Activated naive CD4-positive, alpha-beta T cell treated with anti-CD3 and anti-CD28 coated beads, Interleukin-2, amount 10 ng/mL, durations not matched to agents 7 days and 5 days (primary cell): ENCODE measurements at regions not wholly inside any gene's neighbourhood (a gene's known extent, or its start where the extent isn't known, plus 50 kb on each side); places are given as distances from the start of the nearest gene placed in this dataset.

Experiments
- CTCF ChIA-PET: fragments of 350-600 bp; sonication (Branson Sonifier 250); formaldehyde crosslinking; loops from one replicate; lab custom pipeline; 2021; ENCODE audit warnings: antibody characterized with exemption; lab: Charles Lee
- DNase-seq: peaks from one replicate; pipeline ENCODE4 v3.0.0-alpha.2; 2020
- H3K27ac Mint-ChIP-seq: one replicate; pipeline ENCODE4 v1.8.0; 2021; ENCODE audit warnings: mild to moderate bottlenecking, moderate library complexity, mixed read lengths
- H3K27me3 Mint-ChIP-seq: one replicate; pipeline ENCODE4 v1.8.0; 2021; ENCODE audit warnings: mild to moderate bottlenecking, mixed read lengths
- H3K36me3 Mint-ChIP-seq: one replicate; pipeline ENCODE4 v1.8.0; 2021; ENCODE audit warnings: mixed read lengths
- H3K4me1 Mint-ChIP-seq: one replicate; pipeline ENCODE4 v1.8.0; 2021; ENCODE audit warnings: mixed read lengths
- H3K4me3 Mint-ChIP-seq: one replicate; pipeline ENCODE4 v1.8.0; 2021; ENCODE audit warnings: mild to moderate bottlenecking, moderate library complexity, mixed read lengths
- H3K9me3 Mint-ChIP-seq: one replicate; pipeline ENCODE4 v1.8.0; 2021; ENCODE audit warnings: mixed read lengths

GRCh38 chr11:119787074-119787461, 58.1 kb upstream of the NECTIN1 start:
- Mint-ChIP-seq H3K27ac (no peak overlapping the region), H3K27me3 (peaks cover 16% of the 10 kb centered on the region), H3K36me3 (no peaks in the 10 kb centered on the region), H3K9me3 (no peaks in the 10 kb centered on the region), H3K4me1 (no peaks in the 10 kb centered on the region), H3K4me3 (no peak overlapping the region)
- DNase-seq = no peak
- CTCF ChIA-PET = no interaction called here

GRCh38 chr11:119786431-119787073, 57.6 kb upstream of the NECTIN1 start:
- Mint-ChIP-seq H3K27ac (no peak overlapping the region), H3K36me3 (no peaks in the 10 kb centered on the region), H3K4me3 (no peak overlapping the region), H3K9me3 (no peaks in the 10 kb centered on the region), H3K27me3 (peaks cover 20% of the 10 kb centered on the region), H3K4me1 (no peaks in the 10 kb centered on the region)
- CTCF ChIA-PET = no interaction called here
- no peak for DNase-seq

GRCh38 chr11:119785131-119785530, 56.1 kb upstream of the NECTIN1 start:
- no peaks in the 10 kb centered on the region for H3K36me3 Mint-ChIP-seq
- no peak overlapping the region for H3K27ac Mint-ChIP-seq
- DNase-seq = no peak
- H3K9me3 Mint-ChIP-seq = no peaks in the 10 kb centered on the region
- peaks cover 25% of the 10 kb centered on the region for H3K27me3 Mint-ChIP-seq
- H3K4me3 Mint-ChIP-seq = no peak overlapping the region
- no peaks in the 10 kb centered on the region for H3K4me1 Mint-ChIP-seq
- CTCF ChIA-PET = no interaction called here

GRCh38 chr11:119784421-119784820, 55.4 kb upstream of the NECTIN1 start:
- no peaks in the 10 kb centered on the region for H3K36me3 Mint-ChIP-seq
- no peak overlapping the region for H3K27ac Mint-ChIP-seq
- no peaks in the 10 kb centered on the region for H3K9me3 Mint-ChIP-seq
- peaks cover 25% of the 10 kb centered on the region for H3K27me3 Mint-ChIP-seq
- no peaks in the 10 kb centered on the region for H3K4me1 Mint-ChIP-seq
- no peak overlapping the region for H3K4me3 Mint-ChIP-seq
- no peak for DNase-seq
- CTCF ChIA-PET = no interaction called here

- Mint-ChIP-seq H3K27me3 (peaks cover 25% of the 10 kb centered on the region), H3K4me3 (no peak overlapping the region), H3K4me1 (no peaks in the 10 kb centered on the region), H3K36me3 (no peaks in the 10 kb centered on the region), H3K27ac (no peak overlapping the region), H3K9me3 (no peaks in the 10 kb centered on the region)
- CTCF ChIA-PET = no interaction called here
- DNase-seq = no peak
Measured at GRCh38 chr11:119783466-119784400, 54.7 kb upstream of the NECTIN1 start.

GRCh38 chr11:119782739-119783072, 53.7 kb upstream of the NECTIN1 start:
- no peak for DNase-seq
- CTCF ChIA-PET = no interaction called here
- no peak overlapping the region for H3K4me3 Mint-ChIP-seq
- H3K27me3 Mint-ChIP-seq = peaks cover 29% of the 10 kb centered on the region
- H3K36me3 Mint-ChIP-seq = no peaks in the 10 kb centered on the region
- H3K9me3 Mint-ChIP-seq = no peaks in the 10 kb centered on the region
- no peak overlapping the region for H3K27ac Mint-ChIP-seq
- H3K4me1 Mint-ChIP-seq = no peaks in the 10 kb centered on the region

- CTCF ChIA-PET = no interaction called here
- no peaks in the 10 kb centered on the region for H3K36me3 Mint-ChIP-seq
- no peaks in the 10 kb centered on the region for H3K9me3 Mint-ChIP-seq
- DNase-seq = no peak
- H3K4me1 Mint-ChIP-seq = no peaks in the 10 kb centered on the region
- H3K4me3 Mint-ChIP-seq = no peak overlapping the region
- H3K27ac Mint-ChIP-seq = no peak overlapping the region
- peaks cover 29% of the 10 kb centered on the region for H3K27me3 Mint-ChIP-seq
Measured at GRCh38 chr11:119782006-119782738, 53.2 kb upstream of the NECTIN1 start.

GRCh38 chr11:119780222-119780953, 51.4 kb upstream of the NECTIN1 start:
- no peaks in the 10 kb centered on the region for H3K9me3 Mint-ChIP-seq
- H3K27ac Mint-ChIP-seq = no peak overlapping the region
- peaks cover 29% of the 10 kb centered on the region for H3K27me3 Mint-ChIP-seq
- CTCF ChIA-PET = no interaction called here
- no peak for DNase-seq
- no peaks in the 10 kb centered on the region for H3K36me3 Mint-ChIP-seq
- H3K4me3 Mint-ChIP-seq = no peak overlapping the region
- H3K4me1 Mint-ChIP-seq = no peaks in the 10 kb centered on the region

- no peaks in the 10 kb centered on the region for H3K36me3 Mint-ChIP-seq
- CTCF ChIA-PET = no interaction called here
- no peak overlapping the region for H3K27ac Mint-ChIP-seq
- no peak for DNase-seq
- H3K9me3 Mint-ChIP-seq = no peaks in the 10 kb centered on the region
- H3K4me3 Mint-ChIP-seq = no peak overlapping the region
- H3K4me1 Mint-ChIP-seq = no peaks in the 10 kb centered on the region
- peaks cover 26% of the 10 kb centered on the region for H3K27me3 Mint-ChIP-seq
Measured at GRCh38 chr11:119779195-119780071, 50.4 kb upstream of the NECTIN1 start.
